ENCODE measurements at regions not wholly inside any gene's neighbourhood (a gene's known extent, or its start where the extent isn't known, plus 50 kb on each side); places are given as distances from the start of the nearest gene placed in this dataset.

DNA sequence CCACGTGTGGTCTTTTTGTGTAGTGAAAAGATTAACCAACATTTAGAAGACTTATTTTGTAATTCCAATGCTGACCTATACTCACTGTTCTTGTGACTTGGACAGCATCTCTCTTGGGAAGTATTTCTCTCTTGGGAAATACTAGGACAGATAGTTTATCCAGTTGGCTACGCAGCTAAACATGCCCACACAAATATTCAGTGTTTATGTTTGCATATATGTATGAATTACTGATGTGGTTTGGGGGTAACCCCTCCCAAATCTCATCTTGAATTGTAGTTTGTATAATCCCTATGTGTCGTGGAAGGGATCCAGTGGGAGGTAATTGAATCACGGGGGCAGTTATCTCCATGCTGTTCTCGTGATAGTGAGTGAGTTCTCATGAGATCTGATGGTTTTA is 2062.3 kb upstream of the CELF4 start:
- Histone ChIP-seq H3K4me2 (ENCODE audit: insufficient read depth in 1 of 2, low read depth in 2 of 2, low read length in 2 of 2) (no peak overlapping the region), H3K4me3 (ENCODE audit: extremely low read depth in 1 of 4, insufficient read depth in 2 of 4, low read depth in 3 of 4, low read length in 4 of 4) (no peak overlapping the region), H3K79me1 (ENCODE audit: low read depth, low read length) (no peaks in the 10 kb centered on the region), H2BK5ac (ENCODE audit: low read depth, low read length) (no peak overlapping the region), H2BK12ac (ENCODE audit: low read depth, low read length) (no peak overlapping the region), H3K9ac (replicated peaks in 1 of 4; ENCODE audit: extremely low read depth in 1 of 4, low read depth in 3 of 4, low read length in 3 of 4) (no peak overlapping the region), H4K5ac (ENCODE audit: insufficient read length, low read depth, low read length) (no peak overlapping the region), H4K91ac (replicated peaks; ENCODE audit: insufficient read length, low read length) (no peak overlapping the region), H2BK120ac (replicated peaks; ENCODE audit: low read depth, low read length) (no peak overlapping the region), H3K9me3 (ENCODE audit: insufficient read depth in 2 of 2, low read depth in 1 of 2, low read length in 1 of 2) (no peaks in the 10 kb centered on the region), H2BK15ac (ENCODE audit: low read length) (no peak overlapping the region), H3K36me3 (ENCODE audit: control insufficient read depth in 2 of 4, insufficient read depth in 4 of 4, low read length in 3 of 4) (no peaks in the 10 kb centered on the region), H2AFZ (ENCODE audit: low read length) (no peak overlapping the region), H3K14ac (ENCODE audit: insufficient read length) (no peak overlapping the region), H3K23ac (ENCODE audit: insufficient read length) (no peak overlapping the region), H3K27me3 (replicated peaks in 1 of 4; ENCODE audit: control insufficient read depth in 3 of 4, extremely low read depth in 1 of 4, insufficient read depth in 3 of 4, low read length in 3 of 4) (no peaks in the 10 kb centered on the region), H3K23me2 (ENCODE audit: low read depth, low read length) (no peaks in the 10 kb centered on the region), H3K4me1 (replicated peaks in 1 of 4; ENCODE audit: control insufficient read depth in 3 of 4, insufficient read depth in 4 of 4, low read length in 3 of 4) (peaks cover 0 to 10% (median 8%) of the 10 kb centered on the region in 4 experiments; a peak in 4 of 7 replicates), H4K20me1 (replicated peaks in 1 of 2; ENCODE audit: control insufficient read depth in 1 of 2, insufficient read depth in 2 of 2, low read length in 2 of 2) (no peaks in the 10 kb centered on the region), H4K8ac (ENCODE audit: extremely low read depth, insufficient read depth, low read length) (no peak overlapping the region), H3K4ac (replicated peaks; ENCODE audit: insufficient read length, low read depth, low read length) (no peak overlapping the region), H3K79me2 (ENCODE audit: control insufficient read depth in 1 of 2, insufficient read depth in 2 of 2, low read length in 2 of 2) (no peaks in the 10 kb centered on the region; a peak in 1 of 4 replicates), H3K56ac (replicated peaks; ENCODE audit: insufficient read length, low read depth, low read length) (no peak overlapping the region), H2AK5ac (ENCODE audit: low read depth, low read length) (no peak overlapping the region), H3K27ac (ENCODE audit: low read depth, low read length) (no peak overlapping the region), H3K18ac (ENCODE audit: extremely low read depth, low read length) (no peak overlapping the region), H2BK20ac (ENCODE audit: low read length) (no peak overlapping the region)
- 82% methylated on average over 5 of the region's 5 CpGs; no CpG with 5 or more reads in 1 of the 2 experiments for WGBS, 2 experiments (ENCODE audit: extremely low coverage in 1 of 2, insufficient coverage in 1 of 2, insufficient read length in 1 of 2, insufficient replicate concordance in 2 of 2, low coverage in 1 of 2, low lambda C conversion rate in 2 of 2, missing lambda C conversion rate in 1 of 2)
- CTCF ChIA-PET (ENCODE audit: partially characterized antibody): no interaction called here
- POLR2A ChIA-PET (ENCODE audit: partially characterized antibody): no interaction called here
- DNase-seq (ENCODE audit: low read depth in 1 of 2, low spot score in 2 of 2): no peak
- FAIRE-seq: no peak
- TF ChIP-seq SP2 (IDR thresholded peaks at IDR 0.05; ENCODE audit: low read length): no peak
- TF ChIP-seq POLR2A (IDR thresholded peaks at IDR 0.05; ENCODE audit: control extremely low read depth in 1 of 2, low read depth in 2 of 2, low read length in 2 of 2): no peak
- TF ChIP-seq ASH2L (IDR thresholded peaks at IDR 0.05; ENCODE audit: low read length): no peak
- TF ChIP-seq POLR2AphosphoS5 (IDR thresholded peaks at IDR 0.05; ENCODE audit: low read depth, low read length): no peak
- no peak for TF ChIP-seq HDAC6 (IDR thresholded peaks at IDR 0.05; ENCODE audit: low read depth, low read length)
- no peak for TF ChIP-seq KDM5A (IDR thresholded peaks at IDR 0.05; ENCODE audit: low read length)
- TF ChIP-seq SP4 (IDR thresholded peaks at IDR 0.05; ENCODE audit: low read length): no peak
- TF ChIP-seq SUZ12 (IDR thresholded peaks at IDR 0.05; ENCODE audit: low read length): no peak
- TF ChIP-seq, protein P1, sequence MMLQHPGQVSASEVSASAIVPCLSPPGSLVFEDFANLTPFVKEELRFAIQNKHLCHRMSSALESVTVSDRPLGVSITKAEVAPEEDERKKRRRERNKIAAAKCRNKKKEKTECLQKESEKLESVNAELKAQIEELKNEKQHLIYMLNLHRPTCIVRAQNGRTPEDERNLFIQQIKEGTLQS (IDR thresholded peaks at IDR 0.05; ENCODE audit: insufficient read depth, low read depth, low read length): no peak

All from H1 (cell line).